Mucosa of stomach (tissue), 1 donor: ENCODE measurements at regions not wholly inside any gene's neighbourhood (a gene's known extent, or its start where the extent isn't known, plus 50 kb on each side); places are given as distances from the start of the nearest gene placed in this dataset.

Experiments used
- H3K27me3 ChIP-seq: one replicate; pipeline ENCODE4 v1.7.0; 2013; ENCODE audit warnings: mild to moderate bottlenecking, low read length; ENCODE audit not compliant: control insufficient read depth, insufficient read depth
- H3K36me3 ChIP-seq: one replicate; pipeline ENCODE4 v1.7.0; 2013; ENCODE audit warnings: low read length; ENCODE audit not compliant: control insufficient read depth, insufficient read depth
- H3K4me1 ChIP-seq: one replicate; pipeline ENCODE4 v1.7.0; 2013; ENCODE audit warnings: mild to moderate bottlenecking, low read length; ENCODE audit not compliant: control insufficient read depth, insufficient read depth
- H3K4me3 ChIP-seq: one replicate; pipeline ENCODE4 v1.7.0; 2013; ENCODE audit warnings: low read length
- H3K9ac ChIP-seq: one replicate; pipeline ENCODE4 v1.7.0; 2013; ENCODE audit warnings: mild to moderate bottlenecking, low read length, moderate library complexity
- H3K9me3 ChIP-seq: one replicate; pipeline ENCODE4 v1.7.0; 2013; ENCODE audit warnings: mild to moderate bottlenecking, low read length, moderate library complexity; ENCODE audit not compliant: control insufficient read depth
- donor health status: Pancreatic carcinoma.

DNA sequence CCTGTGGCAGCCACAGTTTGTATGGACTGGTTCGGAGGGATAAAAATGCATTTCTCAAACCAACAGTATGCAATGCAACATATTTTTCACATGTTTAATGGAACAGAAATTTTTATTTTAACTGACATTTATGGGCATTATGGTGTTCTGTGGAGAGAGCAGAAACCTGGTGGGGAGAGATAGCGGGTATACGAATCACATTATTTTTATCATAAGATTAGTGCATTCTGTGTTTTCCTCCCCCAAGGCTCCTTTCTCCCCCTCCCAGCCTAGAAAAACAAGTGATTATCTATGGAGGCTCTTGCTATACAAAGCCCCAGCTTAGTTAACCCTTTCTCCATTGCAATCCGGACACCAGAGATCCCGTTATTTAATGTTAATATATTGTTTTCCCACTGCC is 289.8 kb upstream of the PIK3C3 start:
- H3K4me1 ChIP-seq = no peaks in the 10 kb centered on the region
- H3K4me3 ChIP-seq = no peak overlapping the region
- H3K36me3 ChIP-seq = no peaks in the 10 kb centered on the region
- no peak overlapping the region for H3K9ac ChIP-seq
- H3K27me3 ChIP-seq = no peaks in the 10 kb centered on the region
- no peaks in the 10 kb centered on the region for H3K9me3 ChIP-seq

- Histone ChIP-seq H3K27me3 (no peaks in the 10 kb centered on the region), H3K4me3 (no peak overlapping the region), H3K4me1 (no peaks in the 10 kb centered on the region)
These were observed 294.4 kb upstream of the PIK3C3 start for GRCh38 chr18:41660654-41661053.

DNA sequence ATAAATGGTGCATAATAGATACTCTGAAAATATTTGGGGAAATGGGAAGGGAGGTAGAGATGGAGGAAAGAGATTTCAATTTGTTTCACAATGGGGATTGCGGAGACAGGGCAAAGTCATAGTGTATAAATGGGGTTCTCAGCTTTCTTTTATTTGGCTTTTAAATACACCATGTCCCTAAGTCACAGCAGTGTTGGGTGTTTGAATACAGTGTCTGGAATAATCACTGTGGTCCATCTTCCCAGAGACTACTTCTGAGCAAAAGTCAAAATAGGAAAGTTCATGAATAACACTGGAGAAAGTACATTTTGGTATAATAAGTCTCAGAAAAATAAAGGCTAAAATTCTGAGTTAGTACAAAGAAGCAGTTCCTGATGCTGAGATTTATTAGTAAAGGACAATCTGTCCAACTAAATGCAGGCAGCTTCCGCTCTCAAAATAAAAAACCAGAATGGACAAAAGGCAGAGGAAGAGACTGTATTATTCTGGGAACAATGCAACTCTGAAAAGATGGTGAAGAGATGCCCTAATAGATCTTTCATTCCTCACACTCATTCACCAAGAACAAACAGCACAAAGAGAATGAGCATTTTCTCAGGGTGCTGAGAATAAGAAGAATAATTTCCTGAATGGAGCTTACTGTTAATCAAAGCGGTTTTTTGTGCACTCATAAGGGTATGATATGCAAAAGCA is 295.4 kb upstream of the PIK3C3 start:
- no peak overlapping the region for H3K9ac ChIP-seq
- no peaks in the 10 kb centered on the region for H3K4me1 ChIP-seq
- no peaks in the 10 kb centered on the region for H3K27me3 ChIP-seq
- H3K9me3 ChIP-seq = no peaks in the 10 kb centered on the region
- no peak overlapping the region for H3K4me3 ChIP-seq
- H3K36me3 ChIP-seq = no peaks in the 10 kb centered on the region

More at GRCh38 chr18:41660654-41661053, 294.4 kb upstream of the PIK3C3 start:
- Histone ChIP-seq H3K9me3 (no peaks in the 10 kb centered on the region), H3K36me3 (no peaks in the 10 kb centered on the region), H3K9ac (no peak overlapping the region)

DNA sequence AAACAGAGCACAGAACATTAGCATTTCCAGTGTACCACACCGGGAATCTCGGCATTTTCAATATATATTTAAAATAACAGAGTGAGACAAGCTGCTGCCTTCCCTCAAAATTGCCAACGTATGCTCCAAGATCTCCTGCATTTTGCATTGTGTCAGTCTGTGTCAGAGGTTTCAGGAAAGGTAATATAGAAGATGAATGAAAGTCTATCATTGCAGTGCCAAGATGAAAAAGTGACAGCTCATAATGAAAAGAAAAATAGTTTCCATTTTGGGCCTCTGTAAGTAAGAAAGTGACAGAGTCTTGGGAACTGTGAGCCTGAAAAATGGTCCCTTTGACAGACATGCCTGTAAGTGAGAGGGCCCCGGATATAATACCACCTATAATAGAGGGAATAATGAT is 297.8 kb upstream of the PIK3C3 start:
- Histone ChIP-seq H3K4me3 (no peak overlapping the region), H3K36me3 (no peaks in the 10 kb centered on the region), H3K27me3 (no peaks in the 10 kb centered on the region), H3K9ac (no peak overlapping the region), H3K9me3 (no peaks in the 10 kb centered on the region), H3K4me1 (no peaks in the 10 kb centered on the region)

- no peaks in the 10 kb centered on the region for H3K36me3 ChIP-seq
- H3K4me3 ChIP-seq = no peak overlapping the region
- no peaks in the 10 kb centered on the region for H3K27me3 ChIP-seq
- H3K9ac ChIP-seq = no peak overlapping the region
- no peaks in the 10 kb centered on the region for H3K4me1 ChIP-seq
- no peaks in the 10 kb centered on the region for H3K9me3 ChIP-seq
These were observed 300.0 kb upstream of the PIK3C3 start for GRCh38 chr18:41655074-41655473.

- Histone ChIP-seq H3K4me3 (no peak overlapping the region), H3K9ac (no peak overlapping the region), H3K9me3 (no peaks in the 10 kb centered on the region), H3K27me3 (no peaks in the 10 kb centered on the region), H3K36me3 (no peaks in the 10 kb centered on the region), H3K4me1 (no peaks in the 10 kb centered on the region)
These were observed 307.1 kb upstream of the PIK3C3 start for GRCh38 chr18:41647914-41648313.

- no peaks in the 10 kb centered on the region for H3K36me3 ChIP-seq
- H3K4me3 ChIP-seq = no peak overlapping the region
- no peak overlapping the region for H3K9ac ChIP-seq
- no peaks in the 10 kb centered on the region for H3K9me3 ChIP-seq
- no peaks in the 10 kb centered on the region for H3K27me3 ChIP-seq
- H3K4me1 ChIP-seq = no peaks in the 10 kb centered on the region
These were observed 308.0 kb upstream of the PIK3C3 start for GRCh38 chr18:41646915-41647620.

DNA sequence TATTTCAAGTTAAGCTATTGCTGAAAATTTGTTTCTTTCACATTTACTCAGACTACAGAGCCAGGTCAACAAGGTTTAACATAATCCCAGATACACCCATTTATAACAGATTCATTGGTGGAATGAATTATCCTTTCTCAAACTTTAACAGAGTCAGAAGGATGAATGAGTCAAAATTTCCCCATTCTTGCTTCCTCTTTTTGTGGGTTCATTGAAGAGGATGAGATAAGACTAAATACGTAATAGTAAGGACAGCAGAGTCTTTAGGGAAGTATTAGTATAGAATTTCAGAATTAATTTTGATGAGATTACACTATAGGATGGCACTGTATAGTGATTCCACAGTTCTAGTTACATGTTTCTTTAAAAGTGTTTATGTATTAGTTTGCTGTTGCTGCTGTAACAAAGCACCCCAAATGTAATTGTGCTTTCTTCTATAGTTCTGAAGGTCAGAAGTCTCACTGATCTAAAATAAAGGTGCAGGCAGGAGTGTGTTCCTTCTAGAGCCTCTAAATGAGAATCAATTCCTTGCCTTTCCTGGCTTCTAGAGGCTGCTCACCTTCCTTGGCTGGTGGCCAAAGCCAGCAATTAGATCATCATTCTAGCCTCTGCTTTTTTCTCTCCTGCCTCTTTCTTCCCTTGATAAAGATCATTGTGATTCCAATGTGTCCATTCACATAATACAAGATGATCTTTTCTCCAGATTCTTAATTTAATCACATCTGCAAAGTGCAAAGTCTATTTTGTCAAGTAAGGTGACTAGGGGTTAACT is 309.3 kb upstream of the PIK3C3 start:
- H3K36me3 ChIP-seq = no peaks in the 10 kb centered on the region
- H3K4me1 ChIP-seq = no peaks in the 10 kb centered on the region
- H3K9me3 ChIP-seq = no peaks in the 10 kb centered on the region
- no peaks in the 10 kb centered on the region for H3K27me3 ChIP-seq
- no peak overlapping the region for H3K4me3 ChIP-seq
- H3K9ac ChIP-seq = no peak overlapping the region

GRCh38 chr18:41644466-41644865 is 310.6 kb upstream of the PIK3C3 start:
- no peaks in the 10 kb centered on the region for H3K36me3 ChIP-seq
- no peaks in the 10 kb centered on the region for H3K27me3 ChIP-seq
- H3K4me3 ChIP-seq = no peak overlapping the region
- H3K9ac ChIP-seq = no peak overlapping the region
- H3K9me3 ChIP-seq = no peaks in the 10 kb centered on the region
- no peaks in the 10 kb centered on the region for H3K4me1 ChIP-seq

GRCh38 chr18:41643427-41643826 is 311.6 kb upstream of the PIK3C3 start:
- Histone ChIP-seq H3K4me3 (no peak overlapping the region), H3K27me3 (no peaks in the 10 kb centered on the region), H3K9me3 (no peaks in the 10 kb centered on the region), H3K36me3 (no peaks in the 10 kb centered on the region), H3K9ac (no peak overlapping the region), H3K4me1 (no peaks in the 10 kb centered on the region)

DNA sequence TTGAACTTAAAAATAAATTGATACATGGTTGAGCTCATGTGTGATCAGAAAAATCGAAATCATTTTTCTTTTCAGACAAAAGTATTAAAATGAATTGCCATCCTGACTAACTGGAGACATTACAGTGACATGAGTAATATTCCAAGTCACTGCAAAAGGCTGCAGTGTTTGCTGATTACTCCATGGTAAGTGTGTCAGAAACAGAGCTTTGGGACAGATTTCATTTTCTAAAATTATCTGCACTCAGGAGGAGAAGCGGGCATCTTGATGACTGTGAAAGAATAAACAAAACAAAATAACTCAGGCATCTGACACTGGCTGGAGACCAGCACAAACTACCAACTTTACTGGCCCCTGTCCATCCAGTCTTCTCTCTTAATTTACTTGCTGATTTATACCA is 312.3 kb upstream of the PIK3C3 start:
- Histone ChIP-seq H3K9me3 (no peaks in the 10 kb centered on the region), H3K4me3 (no peak overlapping the region)

DNA sequence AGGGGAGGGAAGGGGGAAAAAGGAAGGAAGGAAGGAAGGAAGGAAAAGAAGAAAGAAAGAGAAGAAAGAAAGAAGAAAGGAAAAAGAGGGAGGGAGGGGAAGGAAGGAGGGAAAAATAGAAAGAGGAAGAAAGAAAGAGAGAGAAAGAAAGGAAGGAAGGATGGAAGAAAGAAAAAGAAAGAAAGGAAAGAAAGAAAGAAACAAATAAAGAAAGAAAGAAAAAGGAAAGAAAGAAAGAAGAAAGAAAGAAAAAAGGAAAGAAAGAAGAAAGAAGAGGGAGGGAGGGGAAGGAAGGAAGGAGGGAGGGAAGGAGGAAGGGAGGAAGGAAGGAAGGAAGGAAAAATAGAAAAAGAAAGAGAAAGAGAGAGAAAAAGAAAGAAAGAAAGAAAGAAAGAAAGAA is 315.8 kb upstream of the PIK3C3 start:
- Histone ChIP-seq H3K4me1 (no peaks in the 10 kb centered on the region), H3K9ac (no peak overlapping the region), H3K27me3 (no peaks in the 10 kb centered on the region), H3K9me3 (no peaks in the 10 kb centered on the region), H3K4me3 (no peak overlapping the region), H3K36me3 (no peaks in the 10 kb centered on the region)

More for the DNA sequence above, 312.3 kb upstream of the PIK3C3 start:
- Histone ChIP-seq H3K4me1 (no peaks in the 10 kb centered on the region), H3K36me3 (no peaks in the 10 kb centered on the region), H3K27me3 (no peaks in the 10 kb centered on the region), H3K9ac (no peak overlapping the region)
